ENCODE measurements at regions not wholly inside any gene's neighbourhood (a gene's known extent, or its start where the extent isn't known, plus 50 kb on each side); places are given as distances from the start of the nearest gene placed in this dataset.
A peak's percentile ranks its signal among the peaks of the same experiment; 100 is the strongest.

DNA sequence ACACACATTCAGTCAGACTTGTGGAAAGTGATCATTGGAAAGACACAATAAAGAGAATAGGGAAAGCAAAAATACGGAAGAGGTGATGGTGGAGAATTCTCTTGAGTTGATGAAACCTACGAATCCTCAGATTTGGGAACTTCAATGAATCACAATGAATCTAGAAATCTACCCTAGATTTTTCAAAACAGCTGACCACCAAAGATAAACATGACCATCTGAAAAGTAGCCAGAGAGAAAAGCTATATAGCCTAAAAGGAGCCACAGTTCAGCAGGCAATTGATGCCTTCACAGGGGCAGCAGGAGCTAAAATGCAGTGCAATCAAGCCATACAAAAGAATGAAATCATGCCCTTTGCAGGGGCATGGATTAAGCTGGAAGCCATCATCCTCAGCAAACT, 170.6 kb upstream of the RUNX1 start:
- no peak for DNase-seq

DNA sequence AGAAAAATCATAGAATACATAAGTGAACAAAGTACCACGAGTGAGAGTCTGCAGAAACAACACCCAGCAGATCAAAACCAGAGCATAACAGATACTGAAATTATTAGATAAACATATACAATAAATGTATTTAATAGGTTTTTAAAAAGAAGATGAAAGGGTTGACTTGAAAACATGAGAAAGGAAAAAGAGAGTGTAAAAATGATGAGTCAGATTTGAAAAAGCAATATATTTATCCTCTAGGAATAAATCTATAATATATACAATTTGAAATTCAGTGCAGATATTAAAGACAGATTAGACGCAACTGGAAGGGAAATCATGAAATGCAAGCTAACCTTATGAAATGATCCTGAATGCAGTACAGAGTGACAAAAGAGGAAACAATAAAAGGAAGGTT, 170.2 kb upstream of the RUNX1 start:
- no peak for DNase-seq

DNA sequence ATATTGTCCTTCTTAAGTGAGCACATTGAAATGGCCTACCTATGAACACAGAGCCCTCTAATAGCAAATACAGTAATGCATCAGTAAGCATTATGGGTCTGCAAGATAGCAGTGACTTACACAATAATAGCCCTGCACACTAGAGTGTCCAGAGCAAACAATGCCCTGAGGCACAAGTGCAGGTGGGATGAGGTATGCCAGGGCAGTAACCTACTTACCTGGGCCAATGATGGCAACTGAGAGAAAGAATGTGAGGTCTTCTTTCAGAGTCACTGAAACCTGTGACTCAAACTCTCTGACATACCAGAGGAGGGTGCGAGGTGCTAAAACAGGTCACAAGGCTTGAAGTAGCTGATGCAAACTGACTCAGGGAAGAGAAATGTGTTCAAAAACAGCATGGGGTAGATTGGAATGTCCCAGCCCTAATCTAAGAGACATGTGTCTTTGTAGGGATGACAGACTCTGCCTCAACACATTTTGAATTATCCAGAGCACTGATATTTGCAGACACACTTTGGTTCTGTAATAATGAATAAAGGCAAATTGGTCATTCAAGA, 168.5 kb upstream of the RUNX1 start:
- no peak for DNase-seq

- DNase-seq = no peak
Measured at GRCh38 chr21:35216996-35217395, 167.9 kb upstream of the RUNX1 start.

DNA sequence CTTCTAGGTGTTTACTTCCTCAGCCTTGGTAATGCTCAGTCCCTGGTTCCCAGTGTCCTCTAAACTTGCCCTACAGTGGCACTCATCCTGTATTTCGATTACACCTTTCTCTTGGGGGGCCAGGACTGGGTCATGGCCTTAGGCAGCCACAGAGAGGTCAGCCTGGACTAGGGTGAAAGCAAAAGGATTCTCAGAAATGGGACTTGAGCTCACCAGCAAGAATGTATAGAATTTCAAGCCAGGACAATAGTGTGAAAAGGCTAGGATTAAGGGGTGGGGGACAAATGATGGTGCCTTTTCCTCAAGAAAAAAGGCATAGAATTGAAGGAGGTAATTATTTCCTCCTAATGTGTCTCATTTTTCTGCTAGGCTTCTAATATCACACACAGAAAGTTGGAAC, 166.8 kb upstream of the RUNX1 start:
- no peak for DNase-seq

DNA sequence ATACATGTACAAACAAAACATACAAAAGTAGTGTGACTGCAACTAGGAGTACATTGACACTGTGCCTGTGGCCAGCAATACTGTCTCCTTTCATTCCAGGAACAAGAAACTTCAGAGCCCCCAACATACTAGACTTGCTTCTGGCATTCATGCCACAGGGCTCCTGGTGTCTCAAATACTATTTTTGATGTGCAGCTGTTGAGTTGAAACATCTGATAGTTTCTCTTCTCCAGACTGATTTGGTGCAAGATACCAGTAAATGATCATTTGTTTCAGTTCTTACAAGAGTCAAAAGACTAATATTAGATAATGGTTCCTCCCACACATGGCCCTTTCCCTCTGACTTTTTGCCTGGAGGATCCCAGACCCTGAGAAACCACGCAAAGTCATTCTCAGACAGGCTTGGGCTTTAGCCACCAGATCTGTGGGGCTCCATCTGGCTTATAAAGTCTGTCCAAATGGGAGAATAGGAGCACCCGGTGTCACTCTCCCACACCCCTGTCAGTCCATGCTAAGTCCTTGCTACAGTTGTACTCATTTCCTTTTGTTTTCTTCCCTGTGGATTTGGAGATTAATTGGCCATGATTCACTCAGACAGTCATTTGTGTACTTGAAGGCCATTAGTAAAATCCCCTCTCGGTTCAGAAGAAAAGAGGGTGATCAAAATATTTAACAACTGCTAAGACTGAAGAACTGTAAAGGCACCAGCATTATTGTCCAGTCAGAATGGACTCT, 163.5 kb upstream of the RUNX1 start:
- DNase-seq = no peak

GRCh38 chr21:35211782-35212181, 162.7 kb upstream of the RUNX1 start:
- no peak for DNase-seq

DNA sequence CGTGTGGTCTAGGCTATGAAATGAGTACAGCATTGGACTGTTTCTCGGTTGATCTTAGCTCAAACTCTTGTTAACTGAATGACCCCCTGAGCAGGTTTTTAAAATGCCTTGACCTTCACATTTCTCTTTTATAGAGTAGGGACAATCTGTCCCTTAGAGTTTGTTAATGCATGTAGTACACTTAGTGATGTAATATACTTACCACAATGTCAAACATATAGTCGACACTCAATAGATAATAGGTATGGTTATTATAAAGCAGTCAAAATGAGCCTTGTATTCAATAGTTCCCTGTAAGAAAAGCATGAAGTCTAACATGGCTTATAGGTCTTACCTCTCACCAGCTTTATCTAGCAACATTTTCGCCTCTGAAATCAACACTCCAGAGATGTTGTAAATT, 161.0 kb upstream of the RUNX1 start:
- no peak for DNase-seq

DNA sequence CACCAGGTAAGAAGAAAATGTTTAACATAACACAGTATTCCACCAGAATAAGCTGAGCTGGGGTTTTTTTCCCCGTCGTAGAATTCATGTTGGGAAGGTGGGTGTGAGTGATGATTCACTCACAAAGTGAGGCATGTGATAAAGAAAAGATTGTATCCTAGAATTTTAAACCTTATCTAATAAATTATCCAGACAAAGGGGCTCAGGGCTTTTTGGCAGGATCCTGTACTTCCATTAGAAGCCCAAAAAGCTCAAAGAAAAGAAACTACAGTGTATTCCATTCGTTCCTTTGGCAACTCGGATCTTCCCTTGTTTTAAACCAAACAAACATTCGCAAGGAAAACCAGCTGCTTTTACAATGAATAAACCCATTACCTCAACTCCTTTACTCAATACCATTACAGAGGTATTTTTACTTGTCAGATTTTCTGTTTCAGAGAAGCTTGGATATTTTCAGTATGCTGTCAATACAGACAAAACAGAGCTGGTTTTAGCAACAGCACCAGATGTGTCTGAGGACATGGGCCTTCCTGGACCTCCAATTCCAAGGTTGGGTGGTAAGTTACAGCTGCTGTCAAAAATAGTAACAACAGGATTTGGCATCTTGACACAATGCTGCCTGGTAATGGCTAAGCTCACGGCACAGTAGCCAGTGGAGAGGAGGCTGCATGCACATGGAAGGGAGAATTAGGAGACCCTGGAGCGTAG, 159.9 kb upstream of the RUNX1 start:
- no peak for DNase-seq

DNA sequence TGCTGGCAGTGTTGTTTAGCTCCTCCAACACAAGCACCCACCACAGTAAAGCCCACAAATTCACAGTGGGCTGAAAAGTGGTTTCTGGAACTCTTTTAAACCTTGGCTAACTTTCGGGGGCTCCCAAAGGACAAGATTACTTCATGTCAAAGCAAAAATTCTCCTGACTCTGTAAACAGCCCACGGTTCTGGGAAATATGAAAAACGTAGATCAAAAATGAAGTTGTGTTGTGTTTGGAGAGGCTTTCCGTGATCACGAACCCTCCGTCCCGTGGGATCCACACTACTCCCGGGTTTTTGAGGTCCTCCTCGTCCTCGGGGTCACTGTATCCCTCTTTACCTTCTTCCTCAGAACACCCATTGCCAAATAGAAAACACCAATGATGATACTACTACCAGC, 159.0 kb upstream of the RUNX1 start:
- no peak for DNase-seq

DNA sequence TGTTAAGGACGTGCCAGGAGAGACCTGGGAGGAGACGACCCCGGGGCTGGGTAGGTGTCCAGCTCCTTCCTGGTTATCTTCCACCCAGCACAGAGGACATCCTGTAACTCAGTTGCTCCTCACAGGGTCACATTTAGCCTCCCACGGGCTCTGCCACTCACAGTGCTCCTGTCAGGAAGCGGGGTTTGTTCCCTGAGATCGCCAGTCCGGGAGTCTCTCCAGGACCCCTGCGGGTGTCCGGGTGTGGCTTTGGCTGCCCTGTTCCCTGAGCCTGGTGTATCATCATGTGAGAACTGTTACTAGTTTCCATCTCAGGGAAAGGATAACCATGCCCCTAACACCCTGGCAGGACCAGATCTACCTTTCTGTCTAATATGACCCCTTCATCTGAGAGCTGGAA, 158.2 kb upstream of the RUNX1 start:
- no peak for DNase-seq

DNA sequence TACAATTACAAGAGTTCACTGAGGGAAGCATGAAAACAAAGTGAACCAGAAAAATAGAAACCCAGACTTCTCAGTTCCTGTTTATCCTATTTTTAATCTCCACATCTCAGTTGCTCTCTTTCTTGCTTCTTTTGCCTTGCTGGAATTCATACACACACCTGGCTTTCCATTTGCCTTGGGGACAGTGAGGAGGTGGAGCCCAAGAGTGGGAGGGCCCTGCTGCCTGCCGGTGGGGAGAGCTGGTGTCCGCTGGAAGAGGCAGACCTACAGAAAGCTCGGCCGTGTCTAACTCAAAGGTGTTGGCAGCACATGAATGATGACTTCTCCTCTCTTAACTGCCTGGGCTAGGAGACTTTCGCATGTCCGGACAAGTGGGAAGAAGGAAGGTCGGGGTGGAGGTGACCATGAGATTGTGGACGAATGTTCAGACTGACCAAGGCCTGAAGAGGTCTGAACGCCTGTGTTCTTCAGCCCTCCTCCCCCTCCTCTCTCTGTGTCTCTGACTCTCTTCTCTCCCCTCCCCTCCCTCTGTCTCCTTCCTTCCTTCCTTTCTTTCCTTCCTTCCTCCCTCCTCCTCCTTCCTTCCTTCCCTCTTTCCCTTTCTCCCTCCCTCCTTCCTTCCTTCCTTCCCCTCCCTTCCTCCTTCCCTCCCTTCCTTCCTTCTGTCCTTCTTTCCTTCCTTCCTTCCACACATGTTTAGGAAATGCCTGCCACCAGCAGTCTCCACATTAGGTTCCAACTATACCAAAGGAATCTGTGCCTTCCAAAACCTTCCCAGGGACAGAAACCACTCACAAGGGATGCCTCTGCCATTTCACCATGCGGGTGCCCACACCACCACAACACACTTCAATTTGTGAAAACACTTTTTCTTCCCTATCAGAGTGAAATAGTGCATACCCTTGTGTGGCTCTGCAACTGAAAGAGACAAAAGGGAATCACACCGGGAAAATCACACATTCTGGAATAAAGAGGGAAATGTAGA, 157.3 kb upstream of the RUNX1 start:
- DNase-seq = no peak

DNA sequence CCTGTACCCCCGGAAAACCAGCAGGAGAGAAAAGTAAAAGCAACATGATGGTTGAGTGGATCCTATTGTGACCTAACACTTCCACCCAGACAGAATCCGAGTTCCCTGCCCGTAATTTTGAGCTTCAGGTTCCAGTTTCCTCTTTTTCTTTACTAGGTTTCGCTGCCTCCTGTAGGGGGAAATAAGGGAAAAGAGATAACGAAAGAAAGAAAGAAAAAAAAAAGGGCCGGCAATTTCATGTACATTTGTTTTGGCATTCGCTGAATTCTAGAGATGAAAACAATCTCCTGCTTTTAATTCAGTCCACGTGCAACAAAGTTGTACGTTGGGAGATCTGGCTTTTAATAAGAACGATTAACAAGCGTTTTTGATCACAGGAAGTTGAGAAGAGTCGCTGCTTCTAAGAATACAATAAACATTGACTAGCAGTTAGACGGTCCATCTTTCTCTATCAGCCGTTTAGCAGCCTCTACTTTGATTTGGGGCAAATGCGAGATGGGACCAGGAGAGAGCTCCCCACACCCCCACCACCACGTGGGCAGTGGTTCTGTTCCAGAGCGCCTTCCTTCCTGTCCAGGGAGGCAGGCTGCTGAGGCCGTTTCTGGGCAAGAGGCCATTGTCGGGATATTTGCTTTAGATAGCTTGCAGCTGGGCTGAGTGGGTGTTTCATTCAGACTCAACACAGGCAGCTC, 155.9 kb upstream of the RUNX1 start:
- peak; percentile 42 for DNase-seq

DNA sequence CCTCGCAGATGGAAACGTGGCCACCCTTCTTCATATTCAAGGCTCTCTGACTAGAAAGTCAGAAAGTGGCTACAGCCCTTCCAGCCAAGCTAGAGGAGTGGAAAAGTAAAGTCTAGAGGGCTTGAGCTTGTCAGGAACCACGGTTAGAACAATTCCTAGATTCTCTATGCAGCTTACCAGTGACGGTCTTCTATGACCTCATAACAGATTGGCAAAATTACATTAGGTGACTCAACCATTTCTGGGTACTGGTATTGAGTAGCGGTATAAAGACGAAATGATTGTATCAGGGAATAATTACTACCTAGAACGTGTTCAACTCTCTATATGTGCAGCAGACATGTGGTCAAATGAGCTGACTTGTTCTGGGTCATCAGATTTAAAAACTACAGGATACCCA, 155.0 kb upstream of the RUNX1 start:
- no peak for DNase-seq

DNA sequence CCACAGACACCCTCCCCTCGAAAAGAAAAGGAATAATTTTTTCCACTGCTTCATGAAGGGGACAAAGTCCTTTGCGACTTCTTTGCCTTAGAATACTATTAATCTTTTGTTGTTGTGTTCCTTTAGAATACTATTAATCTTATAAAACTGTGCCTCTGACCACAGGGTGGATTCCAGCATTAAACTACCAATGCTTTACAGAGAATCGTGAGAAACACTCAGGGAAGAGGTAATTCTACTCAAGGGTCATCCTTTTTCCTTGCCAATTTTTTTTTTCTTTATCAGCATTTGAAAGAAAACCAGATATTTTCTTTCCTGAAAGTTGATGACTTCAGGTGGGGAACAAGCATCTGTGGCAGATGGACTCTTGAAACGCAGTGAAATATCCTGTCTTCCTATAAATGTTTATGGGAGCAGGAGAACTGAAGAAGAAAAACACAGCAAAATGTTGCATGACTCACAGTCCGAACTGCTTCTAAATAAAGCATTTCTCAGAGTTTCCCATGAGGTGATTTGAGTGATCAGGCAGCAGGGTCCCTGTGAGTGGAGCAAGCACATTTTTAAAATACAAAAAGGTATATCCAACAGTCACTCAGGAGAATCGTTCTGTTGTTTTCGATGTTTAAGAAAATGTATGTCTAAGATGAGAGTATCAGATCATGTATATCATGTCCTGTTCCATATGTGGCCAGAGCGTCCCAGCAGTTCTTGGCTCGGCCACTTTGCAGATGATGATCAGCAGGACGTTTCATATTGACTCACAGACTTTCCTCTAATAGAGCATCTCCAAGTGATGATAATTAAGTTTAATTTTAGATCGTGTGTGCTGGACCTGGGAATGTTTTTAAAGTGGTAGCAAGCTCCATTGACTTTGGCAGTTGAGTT, 154.2 kb upstream of the RUNX1 start:
- DNase-seq = no peak

DNA sequence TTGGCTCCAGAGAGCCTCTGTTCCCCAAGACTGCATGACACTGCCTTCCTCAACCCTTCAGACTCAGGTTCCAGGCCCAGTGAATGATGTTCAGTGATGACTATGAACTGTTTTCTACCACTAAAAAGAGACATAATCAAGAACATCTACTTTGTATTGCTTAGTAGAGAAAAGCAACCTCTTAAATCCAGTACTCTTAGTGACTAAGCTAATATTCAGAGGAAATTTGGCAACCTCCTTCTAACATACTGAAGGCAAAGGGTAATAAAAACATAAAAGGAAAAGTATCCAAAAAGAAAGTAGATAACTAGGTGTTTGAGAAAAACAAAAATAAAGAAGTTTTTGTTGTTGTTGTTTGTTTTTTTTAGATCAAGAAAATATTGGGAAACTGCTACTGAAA, 153.3 kb upstream of the RUNX1 start:
- DNase-seq = no peak

DNA sequence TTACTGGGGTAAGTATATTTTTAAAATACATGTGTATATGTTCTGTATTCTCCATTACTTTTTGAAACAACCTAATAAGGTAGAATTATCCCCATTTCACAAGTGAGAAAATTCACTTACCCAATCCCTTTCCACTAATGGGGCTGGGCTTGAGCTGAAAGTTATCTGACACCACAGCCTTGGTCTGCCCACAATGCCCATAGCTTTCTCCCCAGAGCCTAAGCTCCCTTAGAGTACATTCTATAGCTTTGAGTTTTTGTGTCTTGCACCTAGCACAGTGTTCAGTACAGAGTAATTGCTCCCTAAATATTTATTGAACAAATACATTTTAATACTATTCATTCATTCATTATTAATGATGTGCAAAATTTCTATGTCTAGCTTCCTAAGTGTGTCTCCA, 152.7 kb upstream of the RUNX1 start:
- DNase-seq = no peak

GRCh38 chr21:35201288-35201687, 152.2 kb upstream of the RUNX1 start:
- DNase-seq = no peak

DNA sequence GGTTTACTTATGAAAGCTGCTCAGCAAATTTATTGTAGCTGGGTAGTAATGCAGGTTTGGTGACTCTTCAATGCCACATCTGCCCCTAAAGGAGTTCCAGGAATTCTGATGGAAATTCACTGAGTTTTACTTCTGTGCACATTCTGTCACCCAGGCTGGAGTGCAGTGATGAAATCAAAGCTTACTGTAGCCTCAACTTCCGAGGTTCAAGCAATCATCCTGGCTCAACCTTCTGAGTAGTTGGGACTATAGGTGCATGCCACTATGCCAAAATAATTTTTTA, 150.6 kb upstream of the RUNX1 start:
- no peak for DNase-seq

DNA sequence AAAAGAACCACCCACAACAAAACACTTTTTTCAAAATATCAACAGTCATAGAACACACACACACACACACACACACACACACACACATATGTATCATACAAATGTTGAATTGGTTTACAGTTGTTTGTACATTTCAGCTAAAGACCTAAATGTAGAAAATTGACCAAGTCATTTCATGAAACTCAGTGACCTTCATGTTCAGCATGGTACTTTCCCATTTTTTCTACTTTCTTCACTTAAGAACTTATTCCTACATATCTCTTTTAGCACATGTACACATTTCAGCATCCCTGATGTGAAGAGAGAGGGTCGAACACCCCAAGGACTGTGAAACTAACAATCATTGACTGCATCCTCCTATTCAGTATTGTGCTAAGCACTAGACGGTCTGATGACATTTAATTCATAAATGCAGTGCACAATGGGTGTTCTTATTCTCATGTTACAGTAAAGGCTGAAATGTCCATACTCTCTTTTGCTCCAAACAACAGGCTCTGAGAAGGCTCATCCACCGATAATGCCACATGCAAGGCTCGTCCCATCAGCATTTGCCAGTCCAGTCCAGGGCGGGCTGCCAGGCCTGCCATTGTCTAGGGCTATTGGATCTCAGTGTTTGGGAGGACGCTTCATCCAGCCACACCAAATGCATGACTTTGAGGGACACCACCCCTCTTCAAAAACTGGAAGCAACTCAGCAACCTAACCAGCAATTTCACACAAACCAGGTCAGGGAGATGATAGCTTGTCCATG, 150.1 kb upstream of the RUNX1 start:
- no peak for DNase-seq

DNA sequence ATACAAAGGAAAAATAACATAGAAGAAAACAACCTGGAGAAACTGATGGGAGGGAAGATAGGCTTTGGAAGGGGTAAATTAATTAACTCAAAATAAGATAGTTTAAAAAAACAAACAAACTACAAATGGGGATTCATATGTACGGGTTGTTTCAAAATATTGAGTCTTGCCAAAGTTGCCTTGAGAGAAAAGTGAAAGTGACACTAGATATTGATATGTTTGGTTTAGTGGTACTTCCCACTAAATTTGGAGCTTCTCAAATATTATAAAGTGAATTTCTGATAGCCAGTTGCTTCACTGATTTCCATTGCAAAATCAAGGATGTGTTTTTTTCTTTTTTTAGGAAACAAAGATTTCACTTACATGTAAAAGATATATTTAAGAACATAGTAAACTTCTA, 149.5 kb upstream of the RUNX1 start:
- no peak for DNase-seq

Measured in occipital lobe (tissue), 1 donor.